ENCODE measurements at regions not wholly inside any gene's neighbourhood (a gene's known extent, or its start where the extent isn't known, plus 50 kb on each side); places are given as distances from the start of the nearest gene placed in this dataset.

DNA sequence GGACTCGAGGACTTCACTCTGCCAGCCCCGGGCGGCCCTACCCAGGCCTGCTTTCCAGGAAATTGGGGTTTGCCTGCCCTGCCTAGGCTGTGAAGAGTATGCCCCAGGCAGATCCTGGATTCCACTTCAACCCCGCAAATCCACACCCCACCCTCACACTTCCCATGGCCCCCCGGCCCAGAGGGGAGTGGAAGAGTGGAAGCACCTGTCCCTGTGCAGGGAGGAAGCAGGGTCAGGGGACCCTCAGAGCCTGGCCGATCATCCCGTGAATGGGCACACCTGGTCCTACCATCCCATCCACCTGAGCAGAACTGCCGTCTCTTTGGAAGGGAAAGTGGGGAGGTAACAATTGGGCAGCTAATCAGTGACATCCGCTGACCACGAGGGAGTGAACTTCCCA, 245.2 kb downstream of the EIPR1 start:
- TF ChIP-seq GATAD2B (conservative IDR thresholded peaks at IDR 0.05; ENCODE audit: low read depth), result no peak
- TF ChIP-seq, protein P1, sequence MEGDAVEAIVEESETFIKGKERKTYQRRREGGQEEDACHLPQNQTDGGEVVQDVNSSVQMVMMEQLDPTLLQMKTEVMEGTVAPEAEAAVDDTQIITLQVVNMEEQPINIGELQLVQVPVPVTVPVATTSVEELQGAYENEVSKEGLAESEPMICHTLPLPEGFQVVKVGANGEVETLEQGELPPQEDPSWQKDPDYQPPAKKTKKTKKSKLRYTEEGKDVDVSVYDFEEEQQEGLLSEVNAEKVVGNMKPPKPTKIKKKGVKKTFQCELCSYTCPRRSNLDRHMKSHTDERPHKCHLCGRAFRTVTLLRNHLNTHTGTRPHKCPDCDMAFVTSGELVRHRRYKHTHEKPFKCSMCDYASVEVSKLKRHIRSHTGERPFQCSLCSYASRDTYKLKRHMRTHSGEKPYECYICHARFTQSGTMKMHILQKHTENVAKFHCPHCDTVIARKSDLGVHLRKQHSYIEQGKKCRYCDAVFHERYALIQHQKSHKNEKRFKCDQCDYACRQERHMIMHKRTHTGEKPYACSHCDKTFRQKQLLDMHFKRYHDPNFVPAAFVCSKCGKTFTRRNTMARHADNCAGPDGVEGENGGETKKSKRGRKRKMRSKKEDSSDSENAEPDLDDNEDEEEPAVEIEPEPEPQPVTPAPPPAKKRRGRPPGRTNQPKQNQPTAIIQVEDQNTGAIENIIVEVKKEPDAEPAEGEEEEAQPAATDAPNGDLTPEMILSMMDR (IDR thresholded peaks at IDR 0.05 in 2 of 3, conservative IDR thresholded peaks at IDR 0.05 in 1 of 3; ENCODE audit: control insufficient read depth in 2 of 3, extremely low read depth in 1 of 3, insufficient read depth in 1 of 3, low read depth in 3 of 3, low read length in 3 of 3), result no peak
- no peak for TF ChIP-seq KLF5 (IDR thresholded peaks at IDR 0.05; ENCODE audit: partially characterized antibody)
- no peak for TF ChIP-seq NBN (IDR thresholded peaks at IDR 0.05)
- no peak for TF ChIP-seq POLR2AphosphoS5 (IDR thresholded peaks at IDR 0.05; ENCODE audit: low read length)

All from GM12878 (cell line).